GM23248 (cell line): ENCODE measurements at regions not wholly inside any gene's neighbourhood (a gene's known extent, or its start where the extent isn't known, plus 50 kb on each side); places are given as distances from the start of the nearest gene placed in this dataset.

Experiments used
- DNase-seq: peaks from one replicate; pipeline ENCODE4 v3.0.0-alpha.2; 2015
- H2AFZ ChIP-seq: fragments of 200-600 bp; sonication (generic); 2 replicates; pipeline ENCODE4 v1.6.1; 2016; ENCODE audit warnings: antibody characterized with exemption
- H3F3A ChIP-seq: fragments of 200-600 bp; sonication (generic); 2 replicates; pipeline ENCODE4 v1.6.1; 2016; ENCODE audit warnings: mild to moderate bottlenecking, antibody characterized with exemption, mixed run types; ENCODE audit not compliant: insufficient read depth
- H3K27ac ChIP-seq: fragments of 200-600 bp; sonication (generic); 2 replicates; pipeline ENCODE4 v1.5.1; 2016; ENCODE audit warnings: mild to moderate bottlenecking
- H3K27me3 ChIP-seq: fragments of 200-600 bp; sonication (generic); replicated peaks from 2 replicates; pipeline ENCODE4 v1.6.1; 2016; ENCODE audit warnings: mild to moderate bottlenecking; ENCODE audit not compliant: insufficient read depth
- H3K36me3 ChIP-seq: fragments of 200-600 bp; sonication (generic); 2 replicates; pipeline ENCODE4 v1.6.1; 2016; ENCODE audit warnings: low read depth, mild to moderate bottlenecking
- H3K4me1 ChIP-seq: fragments of 200-600 bp; sonication (generic); 2 replicates; pipeline ENCODE4 v1.6.1; 2016; ENCODE audit warnings: mild to moderate bottlenecking; ENCODE audit not compliant: insufficient read depth
- H3K4me2 ChIP-seq: fragments of 200-600 bp; sonication (generic); one replicate; pipeline ENCODE4 v1.6.1; 2016; ENCODE audit warnings: mild to moderate bottlenecking; ENCODE audit not compliant: unreplicated experiment
- H3K4me3 ChIP-seq: fragments of 200-600 bp; sonication (generic); 2 replicates; pipeline ENCODE4 v1.5.1; 2016; ENCODE audit warnings: mild to moderate bottlenecking
- H3K79me2 ChIP-seq: fragments of 200-600 bp; sonication (generic); 2 replicates; pipeline ENCODE4 v1.6.1; 2016; ENCODE audit warnings: mild to moderate bottlenecking; ENCODE audit not compliant: insufficient read depth
- H3K9ac ChIP-seq: fragments of 200-600 bp; sonication (generic); 2 replicates; pipeline ENCODE4 v1.6.1; 2016; ENCODE audit warnings: mild to moderate bottlenecking
- H3K9me2 ChIP-seq: fragments of 200-600 bp; sonication (generic); 2 replicates; pipeline ENCODE4 v1.6.1; 2016; ENCODE audit warnings: mixed run types, mild to moderate bottlenecking, moderate library complexity; ENCODE audit not compliant: insufficient read depth
- H3K9me3 ChIP-seq: fragments of 200-600 bp; sonication (generic); one replicate; pipeline ENCODE4 v1.6.1; 2017; ENCODE audit warnings: low read depth
- H4K20me1 ChIP-seq: fragments of 200-600 bp; sonication (generic); 2 replicates; pipeline ENCODE4 v1.6.0; 2016; ENCODE audit not compliant: insufficient read depth
- EZH2 ChIP-seq: fragments of 200-600 bp; sonication (generic); IDR thresholded peaks from 2 replicates; pipeline ENCODE4 v1.6.1; 2018; ENCODE audit warnings: antibody characterized with exemption, mild to moderate bottlenecking; ENCODE audit not compliant: insufficient read depth, poor library complexity, severe bottlenecking
- EZH2phosphoT487 ChIP-seq: fragments of 200-600 bp; sonication (generic); IDR thresholded peaks from 2 replicates; pipeline ENCODE4 v1.6.1; 2018; ENCODE audit warnings: antibody characterized with exemption, moderate library complexity, mild to moderate bottlenecking, low read depth; ENCODE audit not compliant: insufficient read depth
- WGBS, 2 experiments: methylation state at CpG; one replicate each; pipeline ENCODE4 v1.1.6; 2015 to 2017; ENCODE audit warnings: low lambda C conversion rate in 2 of 2, low coverage in 1 of 2; ENCODE audit errors: missing lambda C conversion rate in 2 of 2; 5-methylcytosine and 5-hydroxymethylcytosine counted together
- in situ Hi-C: fragments of 300-500 bp; cut with MboI; formaldehyde crosslinking; loops from 2 replicates; pipeline ENCODE4 v1.15.0; 2020

GRCh38 chr6:144661116-144661806 lies 376.1 kb downstream of the UTRN start:
- Histone ChIP-seq H3K4me3 (no peak overlapping the region), H2AFZ (no peak overlapping the region), H3K9ac (no peak overlapping the region), H3K27ac (no peak overlapping the region), H3K9me2 (no peaks in the 10 kb centered on the region), H3K4me2 (no peak overlapping the region), H3K79me2 (peaks cover 16% of the 10 kb centered on the region), H3K9me3 (no peaks in the 10 kb centered on the region), H3K36me3 (no peaks in the 10 kb centered on the region), H3K4me1 (no peaks in the 10 kb centered on the region), H3K27me3 (no peaks in the 10 kb centered on the region), H3F3A (no peaks in the 10 kb centered on the region), H4K20me1 (no peaks in the 10 kb centered on the region)
- in situ Hi-C loops: no loop called here
- 85 to 87% methylated on average over 8 of the region's 8 CpGs for WGBS, 2 experiments
- no peak for TF ChIP-seq EZH2
- TF ChIP-seq EZH2phosphoT487: no peak
- DNase-seq: peak; percentile 21

GRCh38 chr6:144662812-144663365 lies 377.8 kb downstream of the UTRN start:
- Histone ChIP-seq H3K4me1 (no peaks in the 10 kb centered on the region), H3K36me3 (no peaks in the 10 kb centered on the region), H3F3A (no peaks in the 10 kb centered on the region), H2AFZ (no peak overlapping the region), H3K9me3 (no peaks in the 10 kb centered on the region), H4K20me1 (no peaks in the 10 kb centered on the region), H3K4me3 (no peak overlapping the region), H3K4me2 (no peak overlapping the region), H3K27me3 (no peaks in the 10 kb centered on the region), H3K9ac (no peak overlapping the region), H3K9me2 (no peaks in the 10 kb centered on the region), H3K79me2 (peaks cover 15% of the 10 kb centered on the region; the same call in 1 of the 2 replicates), H3K27ac (no peak overlapping the region)
- WGBS, 2 experiments: 100% methylated on average over 1 of the region's 1 CpG
- DNase-seq: no peak
- in situ Hi-C loops: no loop called here
- TF ChIP-seq EZH2phosphoT487 (no peak), EZH2 (no peak)

- no peaks in the 10 kb centered on the region for H3K27me3 ChIP-seq
- no peak overlapping the region for H3K9ac ChIP-seq
- in situ Hi-C loops: no loop called here
- no peak overlapping the region for H3K4me2 ChIP-seq
- H3K4me1 ChIP-seq: no peaks in the 10 kb centered on the region
- TF ChIP-seq EZH2 (no peak), EZH2phosphoT487 (no peak)
- H3K79me2 ChIP-seq: peaks cover 18% of the 10 kb centered on the region
- H4K20me1 ChIP-seq: no peaks in the 10 kb centered on the region
- 95 to 98% methylated on average over 4 of the region's 4 CpGs for WGBS, 2 experiments
- H2AFZ ChIP-seq: no peak overlapping the region
- H3K9me3 ChIP-seq: no peaks in the 10 kb centered on the region
- H3F3A ChIP-seq: no peaks in the 10 kb centered on the region
- no peaks in the 10 kb centered on the region for H3K36me3 ChIP-seq
- no peaks in the 10 kb centered on the region for H3K9me2 ChIP-seq
- DNase-seq: no peak
- H3K4me3 ChIP-seq: no peak overlapping the region
- H3K27ac ChIP-seq: no peak overlapping the region
These were observed 379.1 kb downstream of the UTRN start for GRCh38 chr6:144664281-144664680.

GRCh38 chr6:144664947-144665346 lies 379.8 kb downstream of the UTRN start:
- TF ChIP-seq EZH2phosphoT487 (no peak), EZH2 (no peak)
- Histone ChIP-seq H3K9ac (no peak overlapping the region), H3K4me2 (no peak overlapping the region), H3K9me3 (no peaks in the 10 kb centered on the region), H3F3A (no peaks in the 10 kb centered on the region), H3K9me2 (no peaks in the 10 kb centered on the region), H3K79me2 (peaks cover 18% of the 10 kb centered on the region), H3K27ac (no peak overlapping the region), H4K20me1 (no peaks in the 10 kb centered on the region), H3K27me3 (no peaks in the 10 kb centered on the region), H3K36me3 (no peaks in the 10 kb centered on the region), H3K4me1 (no peaks in the 10 kb centered on the region), H2AFZ (no peak overlapping the region), H3K4me3 (no peak overlapping the region)
- 96 to 100% methylated on average over 1 of the region's 1 CpG for WGBS, 2 experiments
- in situ Hi-C loops: no loop called here
- no peak for DNase-seq
